GM19025 (cell line): ENCODE measurements at regions not wholly inside any gene's neighbourhood (a gene's known extent, or its start where the extent isn't known, plus 50 kb on each side); places are given as distances from the start of the nearest gene placed in this dataset.
"Not testable (repeated sequence)": the region's sequence is repeated elsewhere in the genome, so short reads cannot be mapped to it uniquely, and the experiment has no call there.

Experiments used
- ATAC-seq: cut with Tn5 transposase; IDR thresholded peaks from one replicate; pipeline ENCODE4 v1.9.1; 2021; ENCODE audit warnings: mild to moderate bottlenecking, low read depth, moderate library complexity; ENCODE audit not compliant: unreplicated experiment

DNA sequence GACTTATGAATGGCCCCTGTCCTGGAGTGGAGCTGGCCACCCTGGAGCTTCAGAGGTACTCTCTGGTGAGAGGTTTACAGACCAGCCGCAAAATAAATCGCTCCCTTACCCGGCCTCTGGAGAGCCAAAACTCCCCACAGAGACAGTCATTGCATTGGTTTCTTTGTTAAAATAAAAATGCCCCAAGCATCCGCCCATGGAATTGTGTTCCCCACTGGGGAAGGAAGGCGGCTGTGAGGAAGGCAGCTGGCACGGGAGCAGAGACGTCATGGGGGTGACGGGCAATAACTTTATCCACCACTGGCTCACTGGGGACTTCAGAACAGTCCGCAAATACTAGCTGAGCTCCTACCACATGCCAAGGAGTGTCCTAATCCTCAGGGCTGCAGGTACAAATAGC lies 266.2 kb upstream of the FOXF1 start:
- ATAC-seq, result no peak

DNA sequence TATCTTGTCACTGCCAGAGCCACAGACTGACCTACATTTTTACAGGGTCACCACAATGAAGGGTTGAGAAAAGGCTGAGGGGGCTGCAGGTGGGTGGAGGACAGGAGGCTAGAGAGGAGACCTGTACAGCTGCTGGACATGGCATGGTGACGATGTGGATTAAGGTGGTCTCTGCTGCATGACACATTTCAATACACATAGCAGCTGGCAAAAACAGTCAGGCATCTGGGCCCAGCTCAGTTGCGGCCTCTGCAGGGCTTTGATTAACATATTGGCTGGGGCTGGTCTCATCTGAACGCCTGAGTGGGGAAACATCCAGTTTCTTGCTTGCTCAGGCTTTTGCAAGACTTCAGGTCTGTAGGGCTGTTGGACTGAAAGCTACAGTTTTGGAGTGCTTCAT lies 265.4 kb upstream of the FOXF1 start:
- no peak for ATAC-seq

DNA sequence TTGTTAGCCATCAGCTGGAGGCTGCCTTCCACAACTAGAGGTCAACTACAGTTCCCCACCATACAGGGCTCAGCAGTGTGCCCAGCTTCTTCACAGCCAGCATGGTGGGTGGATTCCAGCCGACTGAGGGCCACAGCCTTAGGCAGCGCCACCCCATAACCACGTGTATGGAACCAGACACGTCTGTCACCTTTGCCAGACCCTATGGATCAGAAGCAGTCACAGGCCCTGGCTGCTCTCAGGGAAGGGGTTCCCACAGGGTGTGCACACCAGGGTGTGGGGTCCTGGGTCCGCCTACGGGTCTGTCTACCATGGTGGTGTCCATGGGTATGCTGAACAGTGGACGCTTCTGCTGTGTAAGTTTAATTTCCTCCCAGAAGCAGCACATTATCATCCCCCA lies 265.0 kb upstream of the FOXF1 start:
- ATAC-seq, result no peak

DNA sequence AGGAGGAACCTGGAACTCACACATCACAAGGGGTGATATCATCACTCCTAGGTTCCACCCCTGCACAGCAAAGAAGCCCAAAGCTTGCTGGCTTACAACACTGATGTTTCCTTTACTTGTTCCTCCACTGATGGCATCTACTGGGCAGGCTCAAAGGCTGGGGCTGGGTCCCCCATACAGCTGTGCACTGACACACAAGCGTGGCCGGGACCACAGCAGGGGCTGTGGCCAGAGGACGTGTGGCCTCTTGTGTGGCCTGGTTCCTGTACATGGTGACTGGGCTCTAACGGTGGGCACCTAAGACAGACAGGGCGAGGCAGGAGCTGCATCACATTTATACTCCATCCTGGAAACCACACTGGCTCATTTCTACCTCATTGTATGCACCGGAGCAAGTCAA lies 264.4 kb upstream of the FOXF1 start:
- no peak for ATAC-seq

DNA sequence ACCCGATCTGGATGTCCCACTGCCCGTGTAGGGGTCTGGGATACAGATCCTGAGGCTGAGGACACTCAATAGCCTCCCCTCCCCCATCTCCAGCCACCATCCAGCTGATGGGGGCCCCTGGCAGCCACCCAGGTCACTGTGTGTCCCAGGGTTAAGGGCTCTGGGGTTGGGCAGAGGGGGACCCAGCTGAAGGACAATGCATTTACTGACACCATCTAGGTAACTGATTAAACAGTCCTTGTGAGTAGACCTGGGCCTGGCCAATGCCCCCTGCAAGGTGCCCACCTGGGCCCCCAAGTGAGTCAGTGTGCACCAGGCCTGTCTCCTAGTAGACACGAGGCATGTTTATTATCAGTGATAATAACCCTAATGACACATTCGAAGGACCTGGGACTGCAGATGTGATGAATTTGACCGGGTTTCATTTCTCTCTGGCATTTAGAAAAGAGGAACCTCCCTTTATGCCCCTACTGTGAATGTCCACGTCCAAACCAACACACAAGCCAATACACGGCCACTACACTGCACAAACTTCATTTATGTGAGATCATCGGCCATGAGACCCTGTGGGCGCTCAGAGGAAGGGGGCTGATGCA lies 261.9 kb upstream of the FOXF1 start:
- ATAC-seq, result no peak

DNA sequence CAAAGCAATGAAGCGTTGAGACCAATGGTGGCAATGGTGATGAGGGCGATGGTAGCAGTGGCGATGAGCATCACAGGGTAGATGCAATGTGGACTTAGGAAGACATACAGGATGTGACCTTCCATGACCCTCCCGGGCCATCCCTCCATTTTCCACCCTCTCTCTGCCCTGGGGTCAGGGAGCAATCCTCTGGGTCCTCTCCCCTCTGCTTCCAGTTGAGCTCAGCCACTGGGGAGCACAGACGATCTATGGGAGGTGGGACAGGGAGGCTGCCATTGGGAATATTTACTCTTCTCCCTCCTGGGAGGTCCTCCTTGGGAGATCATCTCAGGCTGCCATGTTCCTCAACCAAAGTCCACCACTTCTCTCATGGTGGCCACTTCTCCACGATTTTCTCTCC lies 260.7 kb upstream of the FOXF1 start:
- no peak for ATAC-seq

DNA sequence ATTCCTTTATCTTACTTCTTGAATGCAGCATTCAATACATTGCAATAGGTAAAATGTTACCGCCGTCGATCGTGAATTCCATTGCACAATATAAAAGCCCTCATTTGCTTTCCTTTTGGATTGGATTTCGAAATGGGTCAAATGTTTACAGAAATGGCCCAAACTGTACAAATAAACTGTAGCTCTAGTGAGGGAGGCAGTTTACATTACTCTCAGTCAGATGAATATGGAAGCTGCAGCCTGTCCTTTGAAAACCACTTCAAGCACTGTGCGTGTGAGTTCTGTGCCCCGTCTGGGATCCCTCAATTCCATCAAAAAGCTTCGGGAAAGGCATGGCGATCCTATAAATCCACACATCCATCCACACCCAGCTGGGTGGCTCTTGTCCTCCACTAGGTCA lies 258.6 kb upstream of the FOXF1 start:
- ATAC-seq, result no peak

DNA sequence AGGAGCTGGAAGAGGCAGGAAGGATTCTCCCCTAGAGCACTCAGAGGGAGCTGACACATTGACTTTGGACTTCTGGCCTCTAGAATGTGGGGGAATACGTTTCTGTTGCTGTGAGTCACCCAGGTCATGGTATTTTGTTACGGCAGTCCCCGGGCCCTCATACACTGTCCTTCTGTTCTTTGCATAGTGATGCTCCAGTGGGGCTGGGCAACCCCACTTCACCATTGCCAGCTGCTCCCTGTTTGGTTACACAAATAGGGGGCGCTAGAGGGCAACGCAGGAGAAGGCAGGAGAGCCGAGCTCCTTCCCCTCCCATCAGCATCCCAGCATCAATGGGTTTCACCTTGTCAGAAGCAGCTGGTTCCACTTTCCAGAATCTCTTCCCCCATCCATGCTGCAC lies 257.7 kb upstream of the FOXF1 start:
- no peak for ATAC-seq

DNA sequence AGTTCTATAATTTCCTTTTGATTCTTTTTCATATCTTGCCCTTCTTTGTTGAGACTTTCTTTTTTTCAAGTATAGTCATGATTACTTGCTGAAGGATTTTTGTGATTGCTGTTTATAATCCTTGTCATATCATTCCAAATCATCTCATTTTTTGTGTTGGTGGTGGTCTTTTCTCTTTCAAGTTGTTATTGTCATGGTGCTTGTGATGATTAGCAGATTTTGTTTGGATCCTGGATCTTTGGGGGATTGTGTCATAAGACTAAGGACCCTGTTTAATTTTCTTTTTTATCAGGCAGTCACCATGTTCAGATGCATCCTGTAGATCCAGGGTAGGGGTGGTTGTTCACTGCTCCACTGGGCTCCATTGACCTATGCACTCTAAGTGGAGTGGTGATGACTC lies 254.4 kb upstream of the FOXF1 start:
- ATAC-seq, result no peak

DNA sequence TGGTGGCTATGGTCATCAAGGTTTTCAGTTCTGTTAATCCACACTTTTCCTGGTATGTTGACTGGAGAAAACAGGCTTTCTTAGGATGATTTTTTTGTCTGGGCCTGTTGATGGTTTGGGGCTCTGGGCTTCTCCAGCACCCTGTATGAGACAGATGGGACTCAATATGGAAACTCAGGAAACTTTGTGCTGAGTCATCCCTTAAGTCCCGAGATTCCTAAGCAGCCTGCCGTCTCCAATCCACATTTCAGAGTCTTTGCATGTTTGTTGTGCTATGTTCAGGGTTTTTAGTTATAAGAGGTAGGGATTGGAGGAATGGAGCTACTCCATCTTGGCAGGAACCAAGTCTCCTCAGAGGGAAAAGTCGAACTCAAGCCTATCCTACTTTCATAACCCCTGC lies 253.3 kb upstream of the FOXF1 start:
- no peak for ATAC-seq

DNA sequence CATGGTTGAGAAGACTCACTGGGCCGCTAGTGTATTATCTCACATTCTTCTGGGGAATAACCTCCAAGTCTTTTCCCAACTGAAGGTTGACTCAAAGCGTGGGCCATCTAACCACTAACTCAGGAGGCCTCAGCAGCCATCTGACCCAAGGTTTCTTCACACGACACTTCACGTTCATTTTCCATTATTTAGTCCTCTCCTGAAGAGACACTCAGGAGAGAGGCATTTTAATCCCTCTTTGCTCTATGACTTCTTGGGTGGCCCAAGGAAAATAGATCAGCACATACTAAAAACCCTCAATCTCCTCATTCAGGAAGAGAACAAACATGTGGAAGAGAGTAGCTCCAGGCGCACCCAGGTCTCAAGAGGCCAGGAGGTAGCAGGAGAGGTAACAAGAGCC lies 252.8 kb upstream of the FOXF1 start:
- ATAC-seq, result no peak

DNA sequence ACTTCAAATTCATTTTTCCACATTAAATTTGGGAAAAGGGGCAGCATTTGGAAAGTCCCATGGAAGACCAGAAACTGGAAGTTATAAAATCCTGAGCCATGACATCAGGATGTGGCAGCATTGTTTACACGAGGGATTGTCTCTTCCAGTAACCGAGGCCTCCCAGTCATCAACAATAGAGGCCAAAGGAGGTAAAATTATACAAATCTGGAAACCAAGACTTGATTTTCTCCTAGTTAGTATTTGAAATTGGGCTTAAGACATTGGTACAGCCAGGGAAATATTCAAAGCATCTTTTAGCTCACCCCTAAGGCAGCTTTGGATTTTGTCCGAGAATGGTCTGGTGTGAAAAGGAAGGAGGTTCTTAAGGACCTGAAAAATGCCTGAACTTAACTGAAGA lies 251.6 kb upstream of the FOXF1 start:
- no peak for ATAC-seq

DNA sequence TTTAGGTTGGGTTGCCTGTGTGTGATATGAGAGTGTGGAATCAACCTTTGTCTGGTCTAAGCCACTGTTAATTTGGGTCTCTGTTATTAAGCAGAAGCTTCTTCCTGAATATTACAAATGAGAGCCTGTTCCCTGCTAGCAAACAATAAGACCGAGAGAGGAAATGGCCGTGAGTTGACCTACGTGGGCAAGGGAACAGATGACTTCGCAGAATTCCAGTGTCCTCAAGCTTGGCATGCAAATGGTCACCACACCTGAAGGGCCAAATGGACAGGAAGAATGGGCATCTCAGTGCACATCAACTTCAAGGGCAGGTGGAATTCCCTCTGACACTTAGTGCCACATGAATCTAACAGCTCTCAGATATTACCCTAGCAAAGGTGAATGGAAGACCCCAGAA lies 250.8 kb upstream of the FOXF1 start:
- ATAC-seq, result no peak

DNA sequence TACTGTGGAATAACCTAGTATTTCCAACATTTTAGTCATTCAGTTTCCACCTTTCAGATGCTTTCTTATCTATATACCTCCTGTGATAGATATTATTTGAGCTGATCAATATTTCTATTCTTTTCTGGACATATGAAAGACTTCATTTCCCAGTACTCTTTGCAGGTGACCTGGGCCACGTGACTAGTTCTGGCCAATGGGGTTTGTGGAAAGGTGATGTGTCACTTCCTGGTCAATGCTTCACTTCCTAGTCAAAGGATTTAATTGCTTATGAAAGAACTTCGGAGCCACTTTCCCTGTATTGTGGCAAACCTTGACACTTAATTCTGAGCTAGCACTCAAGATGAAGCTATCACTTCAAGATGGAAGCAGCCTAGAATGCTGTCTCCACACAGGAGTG lies 248.9 kb upstream of the FOXF1 start:
- no peak for ATAC-seq

DNA sequence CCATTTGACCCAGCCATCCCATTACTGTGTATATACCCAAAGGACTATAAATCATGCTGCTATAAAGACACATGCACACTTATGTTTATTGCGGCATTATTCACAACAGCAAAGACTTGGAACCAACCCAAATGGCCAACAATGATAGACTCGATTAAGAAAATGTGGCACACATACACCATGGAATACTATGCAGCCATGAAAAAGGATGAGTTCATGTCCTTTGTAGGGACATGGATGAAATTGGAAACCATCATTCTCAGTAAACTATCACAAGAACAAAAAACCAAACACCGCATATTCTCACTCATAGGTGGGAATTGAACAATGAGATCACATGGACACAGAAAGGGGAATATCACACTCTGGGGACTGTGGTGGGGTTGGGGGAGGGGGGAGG lies 242.7 kb upstream of the FOXF1 start:
- not testable (repeated sequence) for ATAC-seq

DNA sequence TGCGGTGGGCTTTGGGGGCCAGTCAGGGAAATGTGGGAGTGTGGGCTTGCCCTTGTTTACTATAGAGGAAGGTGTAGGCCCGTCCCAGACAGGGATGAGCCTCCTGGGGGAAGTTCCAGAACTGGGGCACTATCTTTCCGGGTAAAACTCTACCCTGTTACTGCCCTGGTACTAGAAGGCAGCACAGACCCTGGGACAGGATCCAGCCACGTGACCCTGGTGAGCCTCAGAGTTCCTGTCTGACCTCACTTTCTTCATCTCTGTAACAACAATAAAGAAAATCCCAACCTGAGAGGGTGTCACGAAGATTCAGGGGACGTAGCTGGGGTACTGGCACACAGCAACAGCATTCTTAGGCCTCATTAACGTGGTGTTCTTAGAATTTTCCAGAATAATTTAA lies 239.6 kb upstream of the FOXF1 start:
- no peak for ATAC-seq

DNA sequence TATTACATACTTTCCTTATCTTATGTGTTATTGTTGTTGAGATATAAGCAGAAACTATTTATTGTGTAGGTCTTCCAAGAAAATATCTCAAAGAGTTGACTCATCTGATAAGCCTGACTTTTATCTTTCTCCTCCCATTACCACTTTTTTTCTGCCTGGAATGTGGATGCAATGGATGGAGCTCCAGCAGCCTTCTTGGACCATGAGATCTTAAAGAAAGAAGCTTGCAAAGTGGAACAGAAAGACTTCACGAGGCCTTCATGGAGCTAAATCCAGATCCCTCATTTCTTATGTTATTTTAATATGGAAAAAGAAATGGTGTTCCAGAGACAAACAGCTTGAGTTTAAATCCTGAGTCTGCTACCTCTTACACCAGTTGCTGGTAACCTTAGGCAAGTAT lies 237.6 kb upstream of the FOXF1 start:
- no peak for ATAC-seq

DNA sequence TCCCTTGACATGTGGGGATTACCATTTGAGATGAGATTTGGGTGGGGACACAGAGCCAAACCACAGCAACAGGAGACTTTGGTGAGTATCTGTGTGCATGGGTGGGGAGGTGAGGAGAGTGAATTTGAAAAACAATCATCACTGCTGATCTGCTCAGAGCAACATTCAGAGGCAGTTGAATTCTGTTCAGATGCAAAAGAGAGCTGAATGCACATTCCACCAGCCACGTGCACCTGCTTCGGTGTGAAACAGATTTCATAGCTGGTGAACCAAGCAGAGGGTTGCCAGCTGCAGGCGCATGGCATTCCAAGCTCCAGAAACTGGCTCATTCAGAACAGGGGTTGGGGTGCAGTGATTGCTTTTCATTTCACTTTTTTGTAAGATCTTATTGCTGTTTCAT lies 233.1 kb upstream of the FOXF1 start:
- no peak for ATAC-seq

DNA sequence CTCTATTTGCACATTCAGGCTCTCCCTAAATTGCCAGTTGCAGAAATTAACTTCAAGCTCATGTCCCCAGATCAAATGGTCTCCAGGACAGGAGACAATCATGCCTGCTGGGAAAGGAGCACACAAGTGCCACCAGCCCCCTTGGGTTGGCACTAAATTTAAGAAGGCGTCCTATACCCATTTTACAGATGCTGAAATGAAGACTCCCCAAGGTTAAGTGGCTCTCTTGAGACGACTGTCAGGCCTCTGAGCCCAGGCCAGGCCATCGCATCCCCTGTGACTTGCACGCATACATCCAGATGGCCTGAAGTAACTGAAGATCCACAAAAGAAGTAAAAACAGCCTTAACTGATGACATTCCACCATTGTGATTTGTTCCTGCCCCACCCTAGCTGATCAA lies 232.5 kb upstream of the FOXF1 start:
- not testable (repeated sequence) for ATAC-seq

DNA sequence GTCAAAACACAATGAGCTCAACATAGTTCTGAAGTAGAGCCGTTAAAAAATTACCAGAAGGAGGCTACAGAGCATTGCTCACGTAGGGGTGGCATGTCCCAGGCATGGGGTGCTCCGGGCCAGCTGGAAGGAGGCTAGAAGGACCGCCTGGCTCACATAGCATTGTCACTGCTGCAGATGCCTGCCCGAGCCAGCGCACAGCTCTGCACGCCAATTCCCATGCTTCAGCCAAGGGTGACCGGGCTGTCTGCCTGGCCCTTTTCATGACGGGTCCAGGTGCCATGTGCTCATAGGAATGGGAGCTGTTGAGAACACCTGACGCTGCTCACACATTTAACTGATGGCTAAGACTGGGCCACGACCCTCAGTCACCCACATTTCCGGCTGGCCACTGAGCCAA lies 228.9 kb upstream of the FOXF1 start:
- no peak for ATAC-seq

DNA sequence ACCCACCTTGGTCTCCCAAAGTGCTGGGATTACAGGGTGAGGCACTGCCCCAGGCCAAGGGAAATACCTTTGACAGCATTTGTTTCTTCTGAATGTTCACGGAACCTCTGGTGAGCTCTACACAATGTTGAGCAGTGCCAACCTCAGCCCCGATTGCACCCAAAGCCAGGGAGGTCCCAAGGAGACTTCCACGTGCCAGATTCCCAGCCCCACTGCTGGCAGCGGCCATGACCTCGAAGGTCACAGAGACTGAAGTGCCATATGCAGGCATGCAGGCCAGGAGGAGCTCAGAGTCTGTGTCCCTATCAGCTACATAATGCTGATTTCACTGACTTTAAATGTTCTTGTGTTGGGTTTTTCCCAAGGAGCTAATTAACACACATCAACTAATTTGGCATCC lies 226.4 kb upstream of the FOXF1 start:
- no peak for ATAC-seq

DNA sequence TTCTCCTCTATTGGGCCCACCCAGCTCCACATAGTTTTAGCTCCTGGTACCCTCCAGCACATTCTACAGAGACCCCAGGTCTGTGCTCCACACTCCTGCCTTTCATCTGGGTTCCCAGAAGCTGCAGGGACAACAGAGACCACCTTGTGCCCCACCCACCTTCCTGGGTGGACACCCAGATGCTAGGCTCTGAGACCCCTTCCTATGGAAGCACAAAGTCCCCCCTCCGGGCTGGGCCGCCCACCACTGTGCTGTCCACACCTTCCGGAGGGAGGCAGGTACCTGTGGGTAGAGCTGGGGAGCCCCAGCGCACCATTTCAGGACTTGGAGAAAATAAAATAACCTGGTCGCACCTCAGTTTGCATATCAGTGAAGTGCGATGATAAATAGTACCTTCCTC lies 224.9 kb upstream of the FOXF1 start:
- no peak for ATAC-seq
